K562 (cell line): ENCODE measurements at regions not wholly inside any gene's neighbourhood (a gene's known extent, or its start where the extent isn't known, plus 50 kb on each side); places are given as distances from the start of the nearest gene placed in this dataset.

Experiments used
- ATF2 ChIP-seq: sonication (generic); formaldehyde crosslinking; IDR thresholded peaks from 2 replicates; pipeline ENCODE4 v1.8.1; 2022; ENCODE audit warnings: missing genetic modification reagents
- ATF4 ChIP-seq: fragments of 450-650 bp; formaldehyde crosslinking; IDR thresholded peaks from 2 replicates; pipeline ENCODE4 v1.4.0; 2022; ENCODE audit warnings: mild to moderate bottlenecking, moderate library complexity
- C11orf30 ChIP-seq: fragments of 450-650 bp; IDR thresholded peaks from 2 replicates; pipeline ENCODE4 v1.6.1; 2016; ENCODE audit warnings: low read depth, mild to moderate bottlenecking
- CHAMP1 ChIP-seq: fragments of 450-650 bp; IDR thresholded peaks from 2 replicates; pipeline ENCODE4 v1.6.1; 2016; ENCODE audit warnings: mild to moderate bottlenecking
- CXXC5 ChIP-seq: fragments of 250-450 bp; sonication (Bioruptor Pico); IDR thresholded peaks from 2 replicates; pipeline ENCODE4 v1.8.0; 2022; ENCODE audit warnings: inconsistent platforms, mild to moderate bottlenecking, moderate library complexity
- MAFG ChIP-seq: fragments of 450-650 bp; conservative IDR thresholded peaks from 2 replicates; pipeline ENCODE4 v1.6.1; 2016; ENCODE audit warnings: missing genetic modification characterization, missing compliant biosample characterization
- MBD1 ChIP-seq: fragments of 250-450 bp; sonication (Bioruptor Pico); IDR thresholded peaks from 2 replicates; pipeline ENCODE4 v1.8.0; 2022; ENCODE audit warnings: inconsistent platforms
- RBM25 ChIP-seq: fragments of 200-400 bp; formaldehyde crosslinking; IDR thresholded peaks from 2 replicates; pipeline ENCODE4 v1.6.1; 2018; ENCODE audit warnings: low read length, low read depth, moderate library complexity; ENCODE audit not compliant: severe bottlenecking
- ZNF316 ChIP-seq: fragments of 450-650 bp; IDR thresholded peaks from 2 replicates; pipeline ENCODE4 v1.6.1; 2016
- ZNF561 ChIP-seq: fragments of 450-650 bp; formaldehyde crosslinking; conservative IDR thresholded peaks from 2 replicates; pipeline ENCODE4 v1.4.0; 2020; ENCODE audit warnings: mild to moderate bottlenecking, moderate library complexity
- TF ChIP-seq, protein P1 (sequence below): fragments of 450-650 bp; IDR thresholded peaks from 2 replicates; pipeline ENCODE4 v1.6.1; 2016; ENCODE audit warnings: low read depth
- TF ChIP-seq, protein P2 (sequence below): fragments of 250-450 bp; sonication (Bioruptor Pico); IDR thresholded peaks from 2 replicates; pipeline ENCODE4 v1.4.0; 2020; ENCODE audit warnings: mild to moderate bottlenecking, moderate library complexity

DNA sequence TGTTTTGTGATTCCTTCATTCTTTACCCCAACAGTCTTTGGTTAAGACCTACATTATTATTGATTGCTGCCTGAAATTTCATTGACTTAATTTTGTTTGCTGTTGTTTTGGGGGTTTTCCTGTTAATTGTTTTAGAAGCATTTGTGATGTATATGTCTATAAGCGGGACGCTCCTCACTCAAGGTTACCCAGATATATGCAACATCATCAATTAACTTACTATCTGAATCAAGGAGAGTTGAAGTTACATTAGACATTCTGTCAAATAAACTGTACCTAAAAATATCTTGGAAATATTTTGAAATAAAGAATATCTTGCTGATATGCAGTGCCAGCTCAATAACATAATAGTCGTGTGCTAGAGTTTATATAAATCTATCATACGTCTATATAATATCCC is 125.9 kb upstream of the CDH18 start (continued):
- TF ChIP-seq CHAMP1 (no peak), ATF2 (CRISPR knock-in tag) (no peak), C11orf30 (peak; percentile 17; the same call in 1 of the 2 replicates), CXXC5 (CRISPR knock-in tag) (no peak), RBM25 (no peak), MAFG (tag) (peak; percentile 20; the same call in 1 of the 2 replicates), ZNF561 (no peak), ATF4 (CRISPR knock-in tag) (no peak), ZNF316 (peak; percentile 30; the same call in 1 of the 2 replicates), MBD1 (CRISPR knock-in tag) (no peak)
- TF ChIP-seq, protein P1, sequence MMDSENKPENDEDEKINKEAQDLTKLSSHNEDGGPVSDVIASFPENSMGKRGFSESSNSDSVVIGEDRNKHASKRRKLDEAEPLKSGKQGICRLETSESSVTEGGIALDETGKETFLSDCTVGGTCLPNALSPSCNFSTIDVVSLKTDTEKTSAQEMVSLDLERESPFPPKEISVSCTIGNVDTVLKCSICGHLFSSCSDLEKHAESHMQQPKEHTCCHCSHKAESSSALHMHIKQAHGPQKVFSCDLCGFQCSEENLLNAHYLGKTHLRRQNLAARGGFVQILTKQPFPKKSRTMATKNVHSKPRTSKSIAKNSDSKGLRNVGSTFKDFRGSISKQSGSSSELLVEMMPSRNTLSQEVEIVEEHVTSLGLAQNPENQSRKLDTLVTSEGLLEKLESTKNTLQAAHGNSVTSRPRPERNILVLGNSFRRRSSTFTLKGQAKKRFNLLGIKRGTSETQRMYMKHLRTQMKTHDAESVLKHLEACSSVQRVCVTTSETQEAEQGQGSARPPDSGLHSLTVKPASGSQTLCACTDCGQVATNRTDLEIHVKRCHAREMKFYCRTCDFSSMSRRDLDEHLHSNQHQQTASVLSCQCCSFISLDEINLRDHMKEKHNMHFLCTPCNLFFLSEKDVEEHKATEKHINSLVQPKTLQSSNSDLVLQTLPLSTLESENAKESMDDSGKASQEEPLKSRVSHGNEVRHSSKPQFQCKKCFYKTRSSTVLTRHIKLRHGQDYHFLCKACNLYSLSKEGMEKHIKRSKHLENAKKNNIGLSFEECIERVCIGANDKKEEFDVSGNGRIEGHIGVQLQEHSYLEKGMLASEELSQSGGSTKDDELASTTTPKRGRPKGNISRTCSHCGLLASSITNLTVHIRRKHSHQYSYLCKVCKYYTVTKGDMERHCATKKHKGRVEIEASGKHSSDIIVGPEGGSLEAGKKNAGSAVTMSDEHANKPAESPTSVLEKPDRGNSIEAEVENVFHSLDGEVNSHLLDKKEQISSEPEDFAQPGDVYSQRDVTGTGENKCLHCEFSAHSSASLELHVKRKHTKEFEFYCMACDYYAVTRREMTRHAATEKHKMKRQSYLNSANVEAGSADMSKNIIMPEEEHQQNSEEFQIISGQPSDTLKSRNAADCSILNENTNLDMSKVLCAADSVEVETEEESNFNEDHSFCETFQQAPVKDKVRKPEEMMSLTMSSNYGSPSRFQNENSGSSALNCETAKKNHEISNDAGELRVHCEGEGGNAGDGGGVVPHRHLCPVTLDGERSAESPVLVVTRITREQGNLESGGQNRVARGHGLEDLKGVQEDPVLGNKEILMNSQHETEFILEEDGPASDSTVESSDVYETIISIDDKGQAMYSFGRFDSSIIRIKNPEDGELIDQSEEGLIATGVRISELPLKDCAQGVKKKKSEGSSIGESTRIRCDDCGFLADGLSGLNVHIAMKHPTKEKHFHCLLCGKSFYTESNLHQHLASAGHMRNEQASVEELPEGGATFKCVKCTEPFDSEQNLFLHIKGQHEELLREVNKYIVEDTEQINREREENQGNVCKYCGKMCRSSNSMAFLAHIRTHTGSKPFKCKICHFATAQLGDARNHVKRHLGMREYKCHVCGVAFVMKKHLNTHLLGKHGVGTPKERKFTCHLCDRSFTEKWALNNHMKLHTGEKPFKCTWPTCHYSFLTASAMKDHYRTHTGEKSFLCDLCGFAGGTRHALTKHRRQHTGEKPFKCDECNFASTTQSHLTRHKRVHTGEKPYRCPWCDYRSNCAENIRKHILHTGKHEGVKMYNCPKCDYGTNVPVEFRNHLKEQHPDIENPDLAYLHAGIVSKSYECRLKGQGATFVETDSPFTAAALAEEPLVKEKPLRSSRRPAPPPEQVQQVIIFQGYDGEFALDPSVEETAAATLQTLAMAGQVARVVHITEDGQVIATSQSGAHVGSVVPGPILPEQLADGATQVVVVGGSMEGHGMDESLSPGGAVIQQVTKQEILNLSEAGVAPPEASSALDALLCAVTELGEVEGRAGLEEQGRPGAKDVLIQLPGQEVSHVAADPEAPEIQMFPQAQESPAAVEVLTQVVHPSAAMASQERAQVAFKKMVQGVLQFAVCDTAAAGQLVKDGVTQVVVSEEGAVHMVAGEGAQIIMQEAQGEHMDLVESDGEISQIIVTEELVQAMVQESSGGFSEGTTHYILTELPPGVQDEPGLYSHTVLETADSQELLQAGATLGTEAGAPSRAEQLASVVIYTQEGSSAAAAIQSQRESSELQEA = no peak
- TF ChIP-seq, protein P2, sequence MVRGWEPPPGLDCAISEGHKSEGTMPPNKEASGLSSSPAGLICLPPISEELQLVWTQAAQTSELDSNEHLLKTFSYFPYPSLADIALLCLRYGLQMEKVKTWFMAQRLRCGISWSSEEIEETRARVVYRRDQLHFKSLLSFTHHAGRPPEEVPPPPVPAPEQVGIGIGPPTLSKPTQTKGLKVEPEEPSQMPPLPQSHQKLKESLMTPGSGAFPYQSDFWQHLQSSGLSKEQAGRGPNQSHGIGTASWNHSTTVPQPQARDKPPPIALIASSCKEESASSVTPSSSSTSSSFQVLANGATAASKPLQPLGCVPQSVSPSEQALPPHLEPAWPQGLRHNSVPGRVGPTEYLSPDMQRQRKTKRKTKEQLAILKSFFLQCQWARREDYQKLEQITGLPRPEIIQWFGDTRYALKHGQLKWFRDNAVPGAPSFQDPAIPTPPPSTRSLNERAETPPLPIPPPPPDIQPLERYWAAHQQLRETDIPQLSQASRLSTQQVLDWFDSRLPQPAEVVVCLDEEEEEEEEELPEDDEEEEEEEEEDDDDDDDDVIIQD (CRISPR knock-in tag) = no peak
